HepG2 (cell line): ENCODE measurements at regions not wholly inside any gene's neighbourhood (a gene's known extent, or its start where the extent isn't known, plus 50 kb on each side); places are given as distances from the start of the nearest gene placed in this dataset.

ENCODE experiments used
- ATAC-seq: fragments of 200-7000 bp; cut with Tn5 transposase; 3 replicates; pipeline ENCODE4 v1.9.1; 2020; ENCODE audit warnings: mild to moderate bottlenecking, moderate library complexity
- BruUV-seq: library from RNA; stranded (reverse); fragments of 400-500 nt; replicated peaks from 2 replicates; lab custom pipeline; 2021; lab: Mats Ljungman, UMichigan
- CTCF ChIA-PET: fragments of 300-600 bp; formaldehyde crosslinking; extraction: SDS; loops from one replicate; lab custom pipeline; 2021; ENCODE audit warnings: low total read pairs, inconsistent platforms, low intra/inter-chr PET ratio; lab: Yijun Ruan, JAX
- POLR2A ChIA-PET: fragments of 350-600 bp; sonication (Branson Sonifier 250); formaldehyde crosslinking; loops from one replicate; lab custom pipeline; 2020; ENCODE audit warnings: antibody characterized with exemption, inconsistent platforms; lab: Yijun Ruan, JAX
- DNase-seq: peaks from one replicate; pipeline ENCODE4 v3.0.0-alpha.2; 2015; ENCODE audit warnings: low spot score
- FAIRE-seq: peaks from 3 replicates; lab custom pipeline; 2011; peaks lifted over from hg19 to GRCh38; lab: Jason Lieb, UNC
- H2AFZ ChIP-seq: one replicate; pipeline ENCODE4 v1.6.1; 2011; ENCODE audit warnings: low read length, inconsistent platforms
- H3K27ac ChIP-seq: fragments of 300-600 bp; 3 replicates; pipeline ENCODE4 v1.8.0; 2011; ENCODE audit warnings: mixed run types, mild to moderate bottlenecking, mixed read lengths, low read length, inconsistent platforms; ENCODE audit not compliant: insufficient read depth; ENCODE audit errors: extremely low read length
- H3K27me3 ChIP-seq, 2 experiments: fragments of 200-600 bp in 1 of 2; 2 replicates in 1 of 2; 3 replicates in 1 of 2; pipeline versions ENCODE4 v1.6.0 to v1.8.0; 2011; ENCODE audit warnings: low read length in 2 of 2, mild to moderate bottlenecking in 2 of 2, moderate library complexity in 2 of 2, inconsistent platforms in 1 of 2; ENCODE audit not compliant: insufficient read depth in 2 of 2, control insufficient read depth in 1 of 2
- H3K36me3 ChIP-seq, 2 experiments: fragments of 200-600 bp in 1 of 2; replicated peaks in 1 of 2; 2 replicates in 1 of 2; 3 replicates in 1 of 2; pipeline versions ENCODE4 v1.5.1 to v1.8.0; 2011; ENCODE audit warnings: low read length in 2 of 2, inconsistent platforms in 1 of 2; ENCODE audit not compliant: insufficient read depth in 2 of 2, control insufficient read depth in 1 of 2
- H3K4me1 ChIP-seq: 2 replicates; pipeline ENCODE4 v1.5.1; 2012; ENCODE audit warnings: low read length, inconsistent platforms; ENCODE audit not compliant: insufficient read depth
- H3K4me2 ChIP-seq: 2 replicates; pipeline ENCODE4 v1.6.0; 2011; ENCODE audit warnings: low read depth, low read length, inconsistent platforms
- H3K4me3 ChIP-seq, 3 experiments: fragments of 200-600 bp in 1 of 3; sonication (generic), shearing (Covaris generic) in 1 of 3; replicated peaks in 1 of 3; 2 replicates each; pipeline ENCODE4 v1.5.1; 2011 to 2016; ENCODE audit warnings: low read length in 3 of 3, inconsistent platforms in 2 of 3, low read depth in 2 of 3, mild to moderate bottlenecking in 2 of 3, control low read depth in 1 of 3, mixed read lengths in 1 of 3; ENCODE audit not compliant: insufficient read depth in 1 of 3
- H3K79me2 ChIP-seq: one replicate; pipeline ENCODE4 v1.6.1; 2011; ENCODE audit warnings: low read length, inconsistent platforms; ENCODE audit not compliant: insufficient read depth
- H3K9ac ChIP-seq: 2 replicates; pipeline ENCODE4 v1.6.0; 2011; ENCODE audit warnings: mild to moderate bottlenecking, low read depth, low read length, inconsistent platforms; ENCODE audit not compliant: insufficient read depth
- H3K9me3 ChIP-seq: 2 replicates; pipeline ENCODE4 v1.5.1; 2012; ENCODE audit warnings: mild to moderate bottlenecking, low read length
- H4K20me1 ChIP-seq: 2 replicates; pipeline ENCODE4 v1.6.0; 2011; ENCODE audit warnings: inconsistent platforms, mild to moderate bottlenecking, low read length, moderate library complexity; ENCODE audit not compliant: insufficient read depth
- ETV6 ChIP-seq: sonication (generic); formaldehyde crosslinking; conservative IDR thresholded peaks from 2 replicates; pipeline ENCODE4 v1.4.0; 2020; ENCODE audit warnings: missing genetic modification reagents
- HDAC1 ChIP-seq: sonication (generic); formaldehyde crosslinking; IDR thresholded peaks from 2 replicates; pipeline ENCODE4 v1.5.1; 2020; ENCODE audit warnings: mild to moderate bottlenecking, missing genetic modification reagents
- MAFK ChIP-seq, 2 experiments: IDR thresholded peaks in 1 of 2; conservative IDR thresholded peaks in 1 of 2; 2 replicates each; pipeline ENCODE4 v1.6.1; 2011; ENCODE audit warnings: improper control_type of control experiment in 2 of 2, low read length in 2 of 2
- MTERF4 ChIP-seq: sonication (generic); formaldehyde crosslinking; IDR thresholded peaks from 2 replicates; pipeline ENCODE4 v1.8.0; 2023; ENCODE audit warnings: mild to moderate bottlenecking, missing genetic modification reagents
- NFKBIZ ChIP-seq: IDR thresholded peaks from 2 replicates; pipeline ENCODE4 v1.6.1; 2018; ENCODE audit warnings: missing genetic modification reagents, missing compliant biosample characterization
- NFYC ChIP-seq: IDR thresholded peaks from 2 replicates; pipeline ENCODE4 v1.6.1; 2016; ENCODE audit warnings: missing genetic modification reagents, missing compliant biosample characterization
- PAF1 ChIP-seq: IDR thresholded peaks from 2 replicates; pipeline ENCODE4 v1.6.1; 2016; ENCODE audit warnings: missing genetic modification reagents, missing compliant biosample characterization
- RERE ChIP-seq: IDR thresholded peaks from 2 replicates; pipeline ENCODE4 v1.6.1; 2016; ENCODE audit warnings: low read depth, missing genetic modification reagents, missing compliant biosample characterization
- TBP ChIP-seq: sonication (generic); formaldehyde crosslinking; IDR thresholded peaks from 2 replicates; pipeline ENCODE4 v1.5.0; 2020; ENCODE audit warnings: missing genetic modification reagents
- TRIM24 ChIP-seq: sonication (generic); formaldehyde crosslinking; IDR thresholded peaks from 2 replicates; pipeline ENCODE4 v1.8.0; 2022; ENCODE audit warnings: mild to moderate bottlenecking, missing genetic modification reagents
- ZNF333 ChIP-seq: sonication (generic); formaldehyde crosslinking; IDR thresholded peaks from 2 replicates; pipeline ENCODE4 v1.4.0; 2020; ENCODE audit warnings: mild to moderate bottlenecking, missing genetic modification reagents, borderline replicate concordance
- ZNF577 ChIP-seq: sonication (generic); formaldehyde crosslinking; IDR thresholded peaks from 2 replicates; pipeline ENCODE4 v1.4.0; 2020; ENCODE audit warnings: mild to moderate bottlenecking, low read depth, missing genetic modification reagents, borderline replicate concordance
- ZSCAN25 ChIP-seq: sonication (generic); formaldehyde crosslinking; IDR thresholded peaks from 2 replicates; pipeline ENCODE4 v1.8.0; 2022; ENCODE audit warnings: mild to moderate bottlenecking, missing genetic modification reagents
- in situ Hi-C: cut with HindIII; loops from 2 replicates; pipeline ENCODE4 v1.10.0; 2017; ENCODE audit warnings: low pct_unique_long_range_greater_than_20kb; ENCODE audit not compliant: extremely low pct_ligation_motif_present
- intact Hi-C: fragments of 100-400 bp; cut with micrococcal nuclease; formaldehyde crosslinking; loops from one replicate; pipeline ENCODE4 v1.10.0; 2022; ENCODE audit not compliant: unreplicated experiment

- Histone ChIP-seq H3K79me2 (no peaks in the 10 kb centered on the region), H4K20me1 (no peaks in the 10 kb centered on the region), H3K27ac (no peak overlapping the region), H3K4me3 (no peak overlapping the region), H3K4me1 (no peaks in the 10 kb centered on the region), H3K36me3 (no peaks in the 10 kb centered on the region)
- intact Hi-C loops, result loop anchor here (5.0 kb wide), 1 partner anchor 647 kb away; no protein-coding TSS in a partner anchor
- no peak for FAIRE-seq
- TF ChIP-seq MTERF4 (no peak), TRIM24 (CRISPR knock-in tag) (no peak), ZSCAN25 (CRISPR knock-in tag) (no peak), NFKBIZ (CRISPR knock-in tag) (no peak), HDAC1 (CRISPR knock-in tag) (no peak), ZNF333 (CRISPR knock-in tag) (no peak), TBP (CRISPR knock-in tag) (no peak), MAFK (conservative IDR thresholded peaks at IDR 0.05 in 1 of 2, IDR thresholded peaks at IDR 0.05 in 1 of 2; ENCODE audit: low read length in 2 of 2) (no peak), ZNF577 (no peak), RERE (CRISPR knock-in tag) (no peak), NFYC (no peak), PAF1 (CRISPR knock-in tag) (no peak), ETV6 (CRISPR knock-in tag) (no peak)
- TF ChIP-seq, all 625 proteins: peak for 0
- POLR2A ChIA-PET, result no interaction called here
- H3K9ac ChIP-seq, result no peak overlapping the region
- H3K27me3 ChIP-seq, result no peaks in the 10 kb centered on the region
- in situ Hi-C loops, result no loop called here
- CTCF ChIA-PET, result no interaction called here
- no TSS peak for BruUV-seq
- no peaks in the 10 kb centered on the region for H3K9me3 ChIP-seq
- no peak overlapping the region for H3K4me2 ChIP-seq
- ATAC-seq (no peak), DNase-seq (no peak)
- H2AFZ ChIP-seq, result no peak overlapping the region
These were observed 571.0 kb upstream of the ARRDC3 start for GRCh38 chr5:91954136-91954535.
